Left kidney (tissue), 1 donor: ENCODE measurements at regions not wholly inside any gene's neighbourhood (a gene's known extent, or its start where the extent isn't known, plus 50 kb on each side); places are given as distances from the start of the nearest gene placed in this dataset.

Source experiments
- DNase-seq: peaks from one replicate; pipeline ENCODE4 v3.0.0-alpha.2; 2013

GRCh38 chr10:107671960-107672359 lies 507.5 kb upstream of the SORCS1 start:
- DNase-seq: no peak

- no peak for DNase-seq
These were observed 501.7 kb upstream of the SORCS1 start for GRCh38 chr10:107666214-107666613.

DNA sequence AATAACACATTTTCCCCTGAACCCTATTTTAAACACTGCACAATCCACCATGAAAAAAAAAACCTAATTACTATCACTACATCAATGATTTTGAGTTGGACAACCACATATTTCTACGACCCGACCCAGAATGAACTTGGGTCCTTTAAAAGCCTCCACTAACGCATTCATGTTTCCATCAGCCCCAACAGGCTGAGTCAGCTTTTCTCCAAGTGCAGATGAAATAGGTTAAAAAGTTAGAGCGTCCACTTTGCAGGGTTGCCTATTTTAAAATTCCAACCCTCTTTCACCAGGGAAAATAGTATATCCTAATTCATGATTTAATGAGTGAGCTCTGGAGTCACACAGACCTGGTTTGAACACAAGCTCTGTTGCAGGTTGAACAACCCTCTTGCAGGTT lies 501.0 kb upstream of the SORCS1 start:
- no peak for DNase-seq

DNA sequence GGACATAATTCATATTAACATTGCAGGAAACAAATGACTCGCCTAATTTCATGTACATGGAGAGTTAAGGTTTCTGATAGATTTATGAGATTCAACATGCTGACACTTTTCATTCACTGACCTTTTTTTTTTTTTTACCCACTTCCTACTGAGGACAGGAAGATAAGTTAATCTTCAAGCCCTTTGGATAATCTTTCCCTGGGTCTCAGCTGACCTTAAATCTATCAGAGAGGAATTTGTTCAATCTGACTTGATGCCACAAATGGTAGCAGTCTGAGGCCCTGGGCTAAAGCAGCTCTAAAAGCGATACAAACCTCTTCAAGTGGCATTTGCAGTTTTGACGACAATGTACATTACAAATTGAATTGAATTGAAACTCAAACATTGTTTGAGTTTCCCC lies 493.3 kb upstream of the SORCS1 start:
- no peak for DNase-seq

DNA sequence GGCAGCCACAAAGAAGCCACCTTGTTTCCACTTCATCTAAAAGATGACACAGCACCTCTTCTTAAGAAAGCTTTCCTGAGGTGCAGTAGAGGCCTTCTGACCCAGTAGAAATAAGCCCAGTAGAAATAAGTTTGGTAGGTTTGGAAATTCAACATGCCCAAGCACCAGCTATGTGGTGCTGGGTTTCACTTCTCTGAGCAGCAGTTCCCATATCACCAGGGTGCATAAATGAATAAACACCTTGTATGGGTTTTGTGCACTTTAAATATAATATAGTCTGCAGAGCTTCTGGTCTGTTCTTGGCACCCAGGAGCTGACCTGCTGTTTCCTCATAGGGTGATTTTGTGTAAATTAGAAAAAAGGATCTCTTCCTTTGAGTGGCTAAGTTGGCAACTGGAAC lies 492.4 kb upstream of the SORCS1 start:
- DNase-seq: no peak

- DNase-seq: peak; percentile 31
These were observed 489.4 kb upstream of the SORCS1 start for GRCh38 chr10:107653832-107654287.

GRCh38 chr10:107650939-107651338 lies 486.4 kb upstream of the SORCS1 start:
- DNase-seq: no peak

GRCh38 chr10:107649249-107649648 lies 484.7 kb upstream of the SORCS1 start:
- DNase-seq: no peak

GRCh38 chr10:107647462-107647861 lies 483.0 kb upstream of the SORCS1 start:
- DNase-seq: no peak

- DNase-seq: no peak
These were observed 467.4 kb upstream of the SORCS1 start for GRCh38 chr10:107631876-107632275.

GRCh38 chr10:107626862-107627261 lies 462.4 kb upstream of the SORCS1 start:
- DNase-seq: no peak

- no peak for DNase-seq
These were observed 458.8 kb upstream of the SORCS1 start for GRCh38 chr10:107623292-107623691.

DNA sequence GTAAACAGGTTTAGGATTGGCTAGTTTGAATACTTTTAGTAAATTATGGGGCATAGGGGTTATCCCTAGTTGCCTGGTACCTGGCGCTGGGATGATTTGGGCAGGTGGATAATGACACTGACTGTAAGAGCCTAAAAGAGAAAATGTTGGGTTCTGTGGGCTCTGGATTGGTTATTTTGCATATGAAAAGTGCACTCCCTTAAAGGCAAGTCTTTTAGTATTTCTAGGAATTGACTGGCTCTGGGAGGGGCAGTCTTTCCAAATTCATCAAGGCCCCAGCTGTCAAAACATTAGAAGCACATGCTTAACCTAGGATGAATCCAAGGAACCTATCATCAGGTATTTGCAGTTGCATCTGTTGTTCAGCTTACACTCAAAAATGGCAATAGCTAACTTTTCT lies 454.6 kb upstream of the SORCS1 start:
- DNase-seq: no peak

- DNase-seq: no peak
These were observed 454.0 kb upstream of the SORCS1 start for GRCh38 chr10:107618504-107618994.

GRCh38 chr10:107616463-107617410 lies 452.2 kb upstream of the SORCS1 start:
- DNase-seq: no peak

GRCh38 chr10:107616031-107616430 lies 451.5 kb upstream of the SORCS1 start:
- no peak for DNase-seq

- DNase-seq: no peak
These were observed 450.6 kb upstream of the SORCS1 start for GRCh38 chr10:107614939-107615685.

DNA sequence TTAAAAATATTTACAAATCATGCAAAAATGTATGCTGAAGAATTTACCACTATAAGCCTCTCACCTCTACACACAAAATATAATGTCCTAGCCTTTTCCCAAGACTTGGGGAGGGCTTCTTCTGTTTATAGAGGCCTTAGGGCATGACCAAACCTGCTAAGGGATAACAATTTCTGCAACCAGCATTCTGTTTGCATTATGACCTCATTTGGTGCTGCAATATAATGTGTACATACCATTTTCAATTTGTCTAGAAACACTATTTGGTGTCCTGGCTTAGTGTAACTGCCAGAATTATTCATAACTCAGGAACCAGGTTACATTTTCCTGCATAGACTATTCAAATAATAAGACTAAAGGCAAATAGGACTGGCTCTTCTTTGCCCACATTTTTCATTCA lies 446.6 kb upstream of the SORCS1 start:
- no peak for DNase-seq

GRCh38 chr10:107589081-107589480 lies 424.6 kb upstream of the SORCS1 start:
- no peak for DNase-seq

- DNase-seq: no peak
These were observed 421.1 kb upstream of the SORCS1 start for GRCh38 chr10:107585630-107586029.

DNA sequence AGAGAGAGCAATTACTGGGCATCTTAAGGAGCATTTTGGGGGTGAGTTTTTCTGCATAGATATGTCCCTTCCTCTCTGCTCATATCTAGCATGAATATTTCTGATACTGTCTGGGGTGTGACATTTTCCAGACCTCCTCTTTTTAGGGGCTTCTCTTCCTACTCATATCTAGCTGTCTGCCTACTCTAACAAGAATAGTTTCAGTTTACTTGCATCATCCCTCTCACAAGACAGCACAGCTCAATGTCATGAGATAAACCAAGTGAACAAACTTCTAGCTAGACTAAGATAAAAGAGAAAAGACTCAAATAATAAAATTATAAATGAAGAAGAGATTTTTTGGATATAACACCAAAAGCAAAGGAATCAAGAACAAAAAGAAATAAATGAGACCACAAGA lies 419.5 kb upstream of the SORCS1 start:
- DNase-seq: no peak

GRCh38 chr10:107579970-107580369 lies 415.5 kb upstream of the SORCS1 start:
- DNase-seq: no peak

DNA sequence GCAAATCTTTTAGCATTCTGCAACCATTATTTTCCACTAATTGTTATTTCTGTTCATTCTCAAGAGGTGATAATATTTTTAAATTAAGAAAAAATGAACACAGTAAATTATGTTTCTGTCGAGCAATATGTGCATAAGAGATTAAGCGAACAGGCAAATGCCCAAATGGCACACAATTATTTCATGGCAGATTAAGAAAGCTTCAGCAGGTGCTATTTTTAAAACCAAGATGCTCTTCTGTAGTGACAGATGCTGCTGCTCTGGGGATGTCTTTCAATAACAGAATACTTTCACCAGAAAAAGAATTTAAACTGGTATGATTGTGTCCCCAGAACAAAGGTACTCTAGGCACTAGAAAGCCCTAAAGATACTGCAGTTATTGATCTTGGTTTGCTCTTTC lies 412.7 kb upstream of the SORCS1 start:
- no peak for DNase-seq
